HG02938 (cell line): ENCODE measurements at regions not wholly inside any gene's neighbourhood (a gene's known extent, or its start where the extent isn't known, plus 50 kb on each side); places are given as distances from the start of the nearest gene placed in this dataset.
"Not testable (repeated sequence)": the region's sequence is repeated elsewhere in the genome, so short reads cannot be mapped to it uniquely, and the experiment has no call there.

ENCODE experiments used
- ATAC-seq: cut with Tn5 transposase; IDR thresholded peaks from one replicate; pipeline ENCODE4 v1.9.1; 2021; ENCODE audit warnings: mild to moderate bottlenecking, moderate library complexity; ENCODE audit not compliant: unreplicated experiment

GRCh38 chr9:25284365-25284764, 393.9 kb downstream of the TUSC1 start:
- no peak for ATAC-seq

- ATAC-seq: no peak
These were observed 395.3 kb downstream of the TUSC1 start for GRCh38 chr9:25282946-25283345.

- no peak for ATAC-seq
These were observed 416.8 kb downstream of the TUSC1 start for GRCh38 chr9:25261445-25261844.

- no peak for ATAC-seq
These were observed 418.2 kb downstream of the TUSC1 start for GRCh38 chr9:25260046-25260445.

GRCh38 chr9:25255216-25255615, 423.0 kb downstream of the TUSC1 start:
- ATAC-seq: no peak

GRCh38 chr9:25254051-25254450, 424.2 kb downstream of the TUSC1 start:
- ATAC-seq: no peak

GRCh38 chr9:25241421-25241820, 436.8 kb downstream of the TUSC1 start:
- no peak for ATAC-seq

- ATAC-seq: no peak
These were observed 451.1 kb downstream of the TUSC1 start for GRCh38 chr9:25226901-25227686.

- no peak for ATAC-seq
These were observed 452.1 kb downstream of the TUSC1 start for GRCh38 chr9:25225938-25226760.

- no peak for ATAC-seq
These were observed 453.2 kb downstream of the TUSC1 start for GRCh38 chr9:25224996-25225395.

GRCh38 chr9:25224309-25224708, 453.9 kb downstream of the TUSC1 start:
- no peak for ATAC-seq

- ATAC-seq: no peak
These were observed 465.9 kb downstream of the TUSC1 start for GRCh38 chr9:25212361-25212760.

- ATAC-seq: no peak
These were observed 470.6 kb downstream of the TUSC1 start for GRCh38 chr9:25207402-25208195.

- ATAC-seq: no peak
These were observed 472.2 kb downstream of the TUSC1 start for GRCh38 chr9:25206027-25206426.

- ATAC-seq: no peak
These were observed 473.0 kb downstream of the TUSC1 start for GRCh38 chr9:25205285-25205684.

GRCh38 chr9:25177858-25178257, 500.4 kb downstream of the TUSC1 start:
- ATAC-seq: no peak

- no peak for ATAC-seq
These were observed 548.7 kb downstream of the TUSC1 start for GRCh38 chr9:25129537-25129936.

GRCh38 chr9:25121811-25122210, 556.4 kb downstream of the TUSC1 start:
- no peak for ATAC-seq

- ATAC-seq: no peak
These were observed 559.2 kb downstream of the TUSC1 start for GRCh38 chr9:25119041-25119440.

GRCh38 chr9:25117791-25118190, 560.5 kb downstream of the TUSC1 start:
- no peak for ATAC-seq

- not testable (repeated sequence) for ATAC-seq
These were observed 556.5 kb upstream of the IZUMO3 start for GRCh38 chr9:25102204-25102603.
